Mesothelial cell of epicardium (in vitro differentiated cells): ENCODE measurements at regions not wholly inside any gene's neighbourhood (a gene's known extent, or its start where the extent isn't known, plus 50 kb on each side); places are given as distances from the start of the nearest gene placed in this dataset.

Experiments
- DNase-seq, 2 experiments: peaks; one replicate each; pipeline ENCODE4 v3.0.0; 2021; ENCODE audit warnings: low spot score in 2 of 2; ENCODE audit not compliant: unreplicated experiment in 2 of 2
- H3K27ac Mint-ChIP-seq: 2 replicates; pipeline ENCODE4 v1.8.0; 2021; ENCODE audit warnings: mixed read lengths
- H3K27me3 Mint-ChIP-seq: 2 replicates; pipeline ENCODE4 v1.8.0; 2021; ENCODE audit warnings: low read depth, mixed read lengths
- H3K36me3 Mint-ChIP-seq: 2 replicates; pipeline ENCODE4 v1.8.0; 2021; ENCODE audit warnings: mixed read lengths
- H3K4me1 Mint-ChIP-seq: 2 replicates; pipeline ENCODE4 v1.8.0; 2021; ENCODE audit warnings: mixed read lengths
- H3K4me3 Mint-ChIP-seq: 2 replicates; pipeline ENCODE4 v1.8.0; 2021; ENCODE audit warnings: mild to moderate bottlenecking, moderate library complexity, mixed read lengths
- H3K9me3 Mint-ChIP-seq: 2 replicates; pipeline ENCODE4 v1.8.0; 2021; ENCODE audit warnings: mixed read lengths
- CTCF ChIP-seq: fragments of 200-600 bp; sonication (generic); IDR thresholded peaks from one replicate; pipeline ENCODE4 v1.5.0; 2021; ENCODE audit warnings: antibody characterized with exemption; ENCODE audit not compliant: unreplicated experiment

DNA sequence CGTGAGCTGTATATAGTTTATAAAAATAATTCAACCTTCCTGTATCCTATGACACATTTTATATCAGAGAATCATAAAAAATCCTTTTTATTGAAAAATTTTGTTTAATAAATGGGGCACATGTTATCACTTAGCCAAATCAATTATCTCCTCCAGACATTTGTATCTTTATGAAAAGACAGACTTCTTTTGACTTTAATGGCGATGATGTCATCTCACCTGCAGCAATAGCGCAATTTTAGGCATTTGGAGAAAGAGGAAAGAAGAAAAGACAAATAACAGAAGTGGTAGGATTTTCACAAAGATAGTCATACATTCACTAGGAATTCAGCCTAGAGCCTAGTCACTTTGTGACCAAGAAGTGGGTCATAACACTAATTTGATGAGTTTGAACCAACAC lies 444.5 kb downstream of the PREX1 start:
- peaks cover 16% of the 10 kb centered on the region for H3K4me1 Mint-ChIP-seq
- no peak for DNase-seq
- no peak overlapping the region for H3K4me3 Mint-ChIP-seq
- no peaks in the 10 kb centered on the region for H3K36me3 Mint-ChIP-seq
- no peak overlapping the region for H3K27ac Mint-ChIP-seq
- H3K27me3 Mint-ChIP-seq = no peaks in the 10 kb centered on the region
- no peaks in the 10 kb centered on the region for H3K9me3 Mint-ChIP-seq
- TF ChIP-seq CTCF = no peak

GRCh38 chr20:48382304-48382703 lies 445.5 kb downstream of the PREX1 start:
- no peaks in the 10 kb centered on the region for H3K27me3 Mint-ChIP-seq
- DNase-seq = no peak
- peaks cover 16% of the 10 kb centered on the region for H3K4me1 Mint-ChIP-seq
- no peaks in the 10 kb centered on the region for H3K9me3 Mint-ChIP-seq
- TF ChIP-seq CTCF = no peak
- no peak overlapping the region for H3K4me3 Mint-ChIP-seq
- no peak overlapping the region for H3K27ac Mint-ChIP-seq
- no peaks in the 10 kb centered on the region for H3K36me3 Mint-ChIP-seq

GRCh38 chr20:48381353-48382120 lies 446.3 kb downstream of the PREX1 start:
- Mint-ChIP-seq H3K27ac (no peak overlapping the region), H3K4me1 (peaks cover 16% of the 10 kb centered on the region), H3K27me3 (no peaks in the 10 kb centered on the region), H3K36me3 (no peaks in the 10 kb centered on the region), H3K9me3 (no peaks in the 10 kb centered on the region), H3K4me3 (no peak overlapping the region)
- TF ChIP-seq CTCF = no peak
- DNase-seq = no peak

DNA sequence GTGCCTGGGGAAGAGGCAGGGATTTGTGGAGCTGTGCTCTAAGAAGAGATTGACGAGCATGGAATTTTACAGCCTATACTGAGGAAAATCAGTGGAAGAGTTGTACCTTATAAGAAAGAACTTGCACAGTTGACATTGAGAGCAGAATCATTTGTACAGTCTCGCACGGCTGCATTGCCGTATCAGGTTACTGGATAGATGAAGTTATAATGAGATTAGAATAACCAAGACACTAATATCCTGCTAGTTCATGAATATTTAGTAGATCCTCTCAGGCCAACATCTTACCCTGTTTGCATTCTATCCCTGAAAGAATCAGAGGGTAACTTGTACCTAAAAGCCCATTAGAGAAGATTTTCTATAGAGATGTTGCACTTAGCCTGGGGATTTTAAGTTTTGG lies 447.1 kb downstream of the PREX1 start:
- DNase-seq = no peak
- H3K4me3 Mint-ChIP-seq = no peak overlapping the region
- no peaks in the 10 kb centered on the region for H3K27me3 Mint-ChIP-seq
- TF ChIP-seq CTCF = no peak
- H3K36me3 Mint-ChIP-seq = no peaks in the 10 kb centered on the region
- H3K9me3 Mint-ChIP-seq = no peaks in the 10 kb centered on the region
- H3K4me1 Mint-ChIP-seq = peaks cover 18% of the 10 kb centered on the region
- H3K27ac Mint-ChIP-seq = peak overlapping the region; percentile 64

GRCh38 chr20:48378976-48379675 lies 448.7 kb downstream of the PREX1 start:
- Mint-ChIP-seq H3K4me1 (peaks cover 32% of the 10 kb centered on the region), H3K27me3 (no peaks in the 10 kb centered on the region), H3K36me3 (no peaks in the 10 kb centered on the region), H3K9me3 (no peaks in the 10 kb centered on the region), H3K27ac (no peak overlapping the region), H3K4me3 (no peak overlapping the region)
- TF ChIP-seq CTCF = no peak
- no peak for DNase-seq
